K562 (cell line): ENCODE measurements at regions not wholly inside any gene's neighbourhood (a gene's known extent, or its start where the extent isn't known, plus 50 kb on each side); places are given as distances from the start of the nearest gene placed in this dataset.

Experiments
- ATAC-seq: fragments of 200-7000 bp; cut with Tn5 transposase; 3 replicates; pipeline ENCODE4 v1.9.1; 2020; ENCODE audit warnings: moderate library complexity
- BruUV-seq: library from RNA; stranded (reverse); fragments of 400-500 nt; replicated peaks from 2 replicates; lab custom pipeline; 2021; lab: Mats Ljungman, UMichigan
- CTCF ChIA-PET: fragments of 300-600 bp; formaldehyde crosslinking; extraction: SDS; loops from one replicate; lab custom pipeline; 2021; ENCODE audit warnings: low intra/inter-chr PET ratio; lab: Yijun Ruan, JAX
- POLR2A ChIA-PET: fragments of 300-600, 350-650 bp; sonication (Branson Sonifier 250); formaldehyde crosslinking; extraction: SDS; loops from one replicate; lab custom pipeline; 2021; ENCODE audit warnings: antibody characterized with exemption, inconsistent platforms; lab: Yijun Ruan, JAX
- DNase-seq, 4 experiments: peaks; one replicate each; pipeline versions ENCODE4 v3.0.0 to v3.0.0-alpha.2; 2011 to 2018; ENCODE audit warnings: low spot score in 3 of 4, mixed read lengths in 3 of 4; ENCODE audit errors: extremely low read depth in 1 of 4
- FAIRE-seq: peaks from 2 replicates; lab custom pipeline; 2011; peaks lifted over from hg19 to GRCh38; lab: Jason Lieb, UNC
- H2AFZ ChIP-seq: 2 replicates; pipeline ENCODE4 v1.6.0; 2011; ENCODE audit warnings: low read depth, low read length, control low read depth, inconsistent platforms
- H3K27ac ChIP-seq: fragments of 200-600 bp; 3 replicates; pipeline ENCODE4 v1.8.0; 2011; ENCODE audit warnings: low read depth, mild to moderate bottlenecking, control low read depth, inconsistent platforms, low read length, moderate library complexity, mixed read lengths; ENCODE audit errors: extremely low read depth
- H3K27me3 ChIP-seq, 2 experiments: fragments of 300-600 bp in 1 of 2; 2 replicates in 1 of 2; 3 replicates in 1 of 2; pipeline versions ENCODE4 v1.6.0 to v1.8.0; 2011; ENCODE audit warnings: inconsistent platforms in 2 of 2, low read length in 2 of 2, mild to moderate bottlenecking in 1 of 2, mixed read lengths in 1 of 2, moderate library complexity in 1 of 2; ENCODE audit not compliant: control insufficient read depth in 2 of 2, insufficient read depth in 2 of 2
- H3K36me3 ChIP-seq: fragments of 300-600 bp; 3 replicates; pipeline ENCODE4 v1.8.0; 2011; ENCODE audit warnings: mild to moderate bottlenecking, low read length, inconsistent platforms; ENCODE audit not compliant: control insufficient read depth, insufficient read depth
- H3K4me1 ChIP-seq, 2 experiments: fragments of 200-600 bp in 1 of 2; replicated peaks in 1 of 2; 2 replicates in 1 of 2; 3 replicates in 1 of 2; pipeline versions ENCODE4 v1.5.1 to v1.8.0; 2011; ENCODE audit warnings: inconsistent platforms in 2 of 2, low read length in 2 of 2, mild to moderate bottlenecking in 1 of 2, mixed read lengths in 1 of 2, moderate library complexity in 1 of 2; ENCODE audit not compliant: control insufficient read depth in 2 of 2, insufficient read depth in 2 of 2
- H3K4me2 ChIP-seq: 2 replicates; pipeline ENCODE4 v1.6.1; 2011; ENCODE audit warnings: low read length, control low read depth, inconsistent platforms, mixed read lengths; ENCODE audit not compliant: insufficient read depth
- H3K4me3 ChIP-seq: fragments of 200-600 bp; sonication (generic), shearing (Covaris generic); 2 replicates; pipeline ENCODE4 v1.5.1; 2016; ENCODE audit warnings: control low read depth, inconsistent platforms
- H3K79me2 ChIP-seq: fragments of 200-600 bp; 3 replicates; pipeline ENCODE4 v1.8.0; 2011; ENCODE audit warnings: low read length, inconsistent platforms; ENCODE audit not compliant: control insufficient read depth, insufficient read depth
- H3K9ac ChIP-seq, 2 experiments: 2 replicates each; pipeline versions ENCODE4 v1.6.0 to v1.6.1; 2011; ENCODE audit warnings: low read depth in 2 of 2, low read length in 2 of 2, control low read depth in 1 of 2, inconsistent platforms in 1 of 2, mild to moderate bottlenecking in 1 of 2, mixed read lengths in 1 of 2; ENCODE audit not compliant: insufficient read depth in 1 of 2
- H3K9me1 ChIP-seq: one replicate; pipeline ENCODE4 v1.6.0; 2011; ENCODE audit warnings: inconsistent platforms, mild to moderate bottlenecking, low read length, moderate library complexity; ENCODE audit not compliant: control insufficient read depth, insufficient read depth
- H3K9me3 ChIP-seq: replicated peaks from 2 replicates; pipeline ENCODE4 v1.5.1; 2011; ENCODE audit warnings: low read depth, low read length, inconsistent platforms; ENCODE audit not compliant: control insufficient read depth, insufficient read depth
- H4K20me1 ChIP-seq: replicated peaks from 2 replicates; pipeline ENCODE4 v1.6.1; 2011; ENCODE audit warnings: low read length, inconsistent platforms, mixed read lengths; ENCODE audit not compliant: control insufficient read depth, insufficient read depth
- BCL6 ChIP-seq: fragments of 250-450 bp; sonication (Bioruptor Pico); IDR thresholded peaks from 2 replicates; pipeline ENCODE4 v1.4.0; 2020
- DMBX1 ChIP-seq: fragments of 250-450 bp; sonication (Bioruptor Pico); IDR thresholded peaks from 2 replicates; pipeline ENCODE4 v1.8.0; 2022; ENCODE audit warnings: inconsistent platforms, mild to moderate bottlenecking, moderate library complexity, borderline replicate concordance
- EZH2 ChIP-seq: IDR thresholded peaks from 2 replicates; pipeline ENCODE4 v1.6.1; 2012; ENCODE audit warnings: low read depth, mild to moderate bottlenecking, inconsistent platforms, low read length, borderline replicate concordance
- HNRNPLL ChIP-seq: fragments of 200-400 bp; formaldehyde crosslinking; IDR thresholded peaks from 2 replicates; pipeline ENCODE4 v1.6.1; 2017; ENCODE audit warnings: low read length, low read depth, mild to moderate bottlenecking; ENCODE audit not compliant: poor library complexity, severe bottlenecking
- KDM2B ChIP-seq: fragments of 250-450 bp; sonication (Bioruptor Pico); IDR thresholded peaks from 2 replicates; pipeline ENCODE4 v1.8.0; 2021; ENCODE audit warnings: mild to moderate bottlenecking, moderate library complexity
- KLF6 ChIP-seq: fragments of 250-450 bp; sonication (Bioruptor Pico); IDR thresholded peaks from 2 replicates; pipeline ENCODE4 v1.4.0; 2020; ENCODE audit warnings: mild to moderate bottlenecking, moderate library complexity, borderline replicate concordance
- MTA2 ChIP-seq: fragments of 450-650 bp; IDR thresholded peaks from 2 replicates; pipeline ENCODE4 v1.6.1; 2016; ENCODE audit warnings: low read depth
- NCOA6 ChIP-seq: fragments of 450-650 bp; IDR thresholded peaks from 2 replicates; pipeline ENCODE4 v1.6.1; 2017; ENCODE audit warnings: mild to moderate bottlenecking
- NFIC ChIP-seq: fragments of 450-650 bp; IDR thresholded peaks from 2 replicates; pipeline ENCODE4 v1.6.1; 2017; ENCODE audit warnings: mild to moderate bottlenecking, inconsistent platforms
- RAD21 ChIP-seq, 2 experiments: fragments of 250-450 bp in 1 of 2; fragments of 450-650 bp in 1 of 2; sonication (Bioruptor Pico) in 1 of 2; formaldehyde crosslinking in 1 of 2; IDR thresholded peaks in 1 of 2; conservative IDR thresholded peaks in 1 of 2; 2 replicates each; pipeline versions ENCODE4 v1.4.0 to v1.8.0; 2020 to 2022; ENCODE audit warnings: mild to moderate bottlenecking in 2 of 2, moderate library complexity in 1 of 2
- RNF2 ChIP-seq: sonication (generic); IDR thresholded peaks from 2 replicates; pipeline ENCODE4 v1.6.1; 2016
- SMARCC2 ChIP-seq: fragments of 450-650 bp; IDR thresholded peaks from 2 replicates; pipeline ENCODE4 v1.6.1; 2017; ENCODE audit warnings: antibody characterized with exemption, moderate library complexity, mild to moderate bottlenecking, low read depth
- SREBF1 ChIP-seq: fragments of 150-350 bp; IDR thresholded peaks from 2 replicates; pipeline ENCODE4 v1.6.1; 2014; ENCODE audit warnings: antibody characterized with exemption, low read depth, low read length, borderline replicate concordance
- SRSF7 ChIP-seq: fragments of 200-400 bp; formaldehyde crosslinking; optimal IDR thresholded peaks from 2 replicates; pipeline ENCODE3; 2017; ENCODE audit warnings: mild to moderate bottlenecking, low read depth, low read length
- TARDBP ChIP-seq: fragments of 450-650 bp; IDR thresholded peaks from 2 replicates; pipeline ENCODE4 v1.6.1; 2016
- TEAD1 ChIP-seq, 2 experiments: fragments of 450-650 bp in 1 of 2; sonication (generic) in 1 of 2; formaldehyde crosslinking; IDR thresholded peaks; 2 replicates each; pipeline versions ENCODE4 v1.4.0 to v1.8.0; 2020 to 2022; ENCODE audit warnings: mild to moderate bottlenecking in 2 of 2, missing genetic modification reagents in 1 of 2
- ZNF24 ChIP-seq: fragments of 450-650 bp; IDR thresholded peaks from 2 replicates; pipeline ENCODE4 v1.6.1; 2016
- WGBS: fragments of 100-300 bp; shearing (Covaris generic); methylation state at CpG from one replicate; pipeline ENCODE4 v1.1.6; 2016; ENCODE audit warnings: low coverage, mixed read lengths; ENCODE audit not compliant: insufficient coverage; ENCODE audit errors: missing lambda C conversion rate; 5-methylcytosine and 5-hydroxymethylcytosine counted together
- in situ Hi-C: fragments of 300-500 bp; cut with MboI; formaldehyde crosslinking; loops from 4 replicates; pipeline ENCODE4 v1.15.0; 2018; ENCODE audit warnings: inconsistent platforms, mixed read lengths
- intact Hi-C: fragments of 100-400 bp; cut with micrococcal nuclease; formaldehyde crosslinking; loops from 2 replicates; pipeline ENCODE4 v1.14.2; 2022
- TF ChIP-seq, protein P1 (sequence below): sonication (generic); formaldehyde crosslinking; IDR thresholded peaks from 2 replicates; pipeline ENCODE4 v1.8.0; 2022; ENCODE audit warnings: mild to moderate bottlenecking, low read depth, missing genetic modification reagents
- TF ChIP-seq, protein P2 (sequence below): fragments of 250-450 bp; sonication (Bioruptor Pico); IDR thresholded peaks from 2 replicates; pipeline ENCODE4 v1.4.0; 2020

- in situ Hi-C loops, result no loop called here
- no peaks in the 10 kb centered on the region for H4K20me1 ChIP-seq
- CTCF ChIA-PET, result no interaction called here
- no peak for DNase-seq
- TF ChIP-seq MTA2 (no peak), DMBX1 (CRISPR knock-in tag) (no peak), RNF2 (no peak), KDM2B (no peak), KLF6 (CRISPR knock-in tag) (no peak), EZH2 (no peak), HNRNPLL (no peak), NCOA6 (no peak), SMARCC2 (no peak), NFIC (no peak), RAD21 (CRISPR knock-in tag; conservative IDR thresholded peaks at IDR 0.05 in 1 of 2, IDR thresholded peaks at IDR 0.05 in 1 of 2) (no peak), SRSF7 (no peak), ZNF24 (no peak), TARDBP (no peak), TEAD1 (CRISPR knock-in tag; IDR thresholded peaks at IDR 0.05) (no peak), BCL6 (CRISPR knock-in tag) (no peak), SREBF1 (no peak)
- TF ChIP-seq, protein P1, sequence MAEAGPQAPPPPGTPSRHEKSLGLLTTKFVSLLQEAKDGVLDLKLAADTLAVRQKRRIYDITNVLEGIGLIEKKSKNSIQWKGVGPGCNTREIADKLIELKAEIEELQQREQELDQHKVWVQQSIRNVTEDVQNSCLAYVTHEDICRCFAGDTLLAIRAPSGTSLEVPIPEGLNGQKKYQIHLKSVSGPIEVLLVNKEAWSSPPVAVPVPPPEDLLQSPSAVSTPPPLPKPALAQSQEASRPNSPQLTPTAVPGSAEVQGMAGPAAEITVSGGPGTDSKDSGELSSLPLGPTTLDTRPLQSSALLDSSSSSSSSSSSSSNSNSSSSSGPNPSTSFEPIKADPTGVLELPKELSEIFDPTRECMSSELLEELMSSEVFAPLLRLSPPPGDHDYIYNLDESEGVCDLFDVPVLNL (CRISPR knock-in tag), result no peak
- TF ChIP-seq, protein P2, sequence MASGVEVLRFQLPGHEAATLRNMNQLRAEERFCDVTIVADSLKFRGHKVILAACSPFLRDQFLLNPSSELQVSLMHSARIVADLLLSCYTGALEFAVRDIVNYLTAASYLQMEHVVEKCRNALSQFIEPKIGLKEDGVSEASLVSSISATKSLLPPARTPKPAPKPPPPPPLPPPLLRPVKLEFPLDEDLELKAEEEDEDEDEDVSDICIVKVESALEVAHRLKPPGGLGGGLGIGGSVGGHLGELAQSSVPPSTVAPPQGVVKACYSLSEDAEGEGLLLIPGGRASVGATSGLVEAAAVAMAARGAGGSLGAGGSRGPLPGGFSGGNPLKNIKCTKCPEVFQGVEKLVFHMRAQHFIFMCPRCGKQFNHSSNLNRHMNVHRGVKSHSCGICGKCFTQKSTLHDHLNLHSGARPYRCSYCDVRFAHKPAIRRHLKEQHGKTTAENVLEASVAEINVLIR (CRISPR knock-in tag), result no peak
- TF ChIP-seq, all 486 proteins: peak for 0
- no peaks in the 10 kb centered on the region for H3K36me3 ChIP-seq
- FAIRE-seq (no peak), ATAC-seq (no peak)
- no peaks in the 10 kb centered on the region for H3K9me3 ChIP-seq
- no peak overlapping the region for H3K4me3 ChIP-seq
- no peak overlapping the region for H3K27ac ChIP-seq
- H3K79me2 ChIP-seq, result no peaks in the 10 kb centered on the region
- H3K4me1 ChIP-seq, result no peaks in the 10 kb centered on the region
- intact Hi-C loops, result no loop called here
- no peak overlapping the region for H3K9ac ChIP-seq
- no peak overlapping the region for H2AFZ ChIP-seq
- H3K9me1 ChIP-seq, result no peaks in the 10 kb centered on the region
- no peak overlapping the region for H3K4me2 ChIP-seq
- no TSS peak for BruUV-seq
- POLR2A ChIA-PET, result no interaction called here
- WGBS, result 0% methylated on average over 3 of the region's 3 CpGs
- no peaks in the 10 kb centered on the region for H3K27me3 ChIP-seq
These were observed 537.9 kb upstream of the NR5A2 start for GRCh38 chr1:199489594-199489993.
